GM18909 (cell line): ENCODE measurements at regions not wholly inside any gene's neighbourhood (a gene's known extent, or its start where the extent isn't known, plus 50 kb on each side); places are given as distances from the start of the nearest gene placed in this dataset.
"Not testable (repeated sequence)": the region's sequence is repeated elsewhere in the genome, so short reads cannot be mapped to it uniquely, and the experiment has no call there.

Experiments used
- ATAC-seq: cut with Tn5 transposase; IDR thresholded peaks from one replicate; pipeline ENCODE4 v1.9.1; 2021; ENCODE audit warnings: mild to moderate bottlenecking; ENCODE audit not compliant: unreplicated experiment, poor library complexity

DNA sequence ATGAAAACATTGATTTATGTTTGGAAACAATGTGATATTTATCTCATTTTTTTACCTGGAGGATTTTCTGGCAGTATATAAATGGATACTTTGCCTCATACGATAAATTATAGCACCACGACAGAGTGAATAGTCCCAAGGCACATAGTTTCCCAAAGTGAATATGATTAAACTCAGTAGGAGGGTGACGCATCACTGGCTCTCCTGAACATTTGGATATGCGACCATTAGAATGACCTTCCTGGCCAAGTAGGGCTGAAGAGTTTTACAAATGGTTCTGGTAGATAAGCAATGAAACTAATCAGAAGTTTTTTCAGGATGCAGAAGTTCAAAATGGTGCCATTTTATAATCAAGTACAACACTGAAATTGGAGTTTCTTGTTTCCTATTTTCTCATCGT is 397.7 kb downstream of the AASDHPPT start:
- no peak for ATAC-seq

- ATAC-seq = no peak
These were observed 400.3 kb downstream of the AASDHPPT start for GRCh38 chr11:106477776-106478175.

- ATAC-seq = no peak
These were observed 402.2 kb downstream of the AASDHPPT start for GRCh38 chr11:106479646-106480045.

GRCh38 chr11:106480581-106481190 is 403.2 kb downstream of the AASDHPPT start:
- no peak for ATAC-seq

GRCh38 chr11:106482917-106483785 is 405.7 kb downstream of the AASDHPPT start:
- ATAC-seq = no peak

DNA sequence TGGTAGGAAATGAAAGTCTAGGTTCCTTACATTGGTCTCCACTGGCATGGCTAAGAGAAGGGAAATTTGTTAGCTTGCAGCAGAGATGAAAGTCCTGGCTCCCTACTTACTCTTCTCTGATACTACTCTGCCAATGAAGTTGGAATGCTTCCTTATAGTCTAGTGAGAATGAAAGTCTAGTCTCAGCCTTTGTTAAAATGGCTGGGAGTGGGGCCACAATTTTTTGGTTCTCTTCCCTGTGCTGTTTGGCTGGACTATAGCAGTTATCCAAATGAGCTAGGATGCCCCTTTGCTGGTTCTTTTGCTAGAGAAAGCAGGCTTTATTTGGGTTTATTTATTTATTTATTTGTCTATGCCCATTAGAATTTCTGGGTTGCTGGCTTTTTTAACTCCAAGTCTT is 414.3 kb downstream of the AASDHPPT start:
- no peak for ATAC-seq

DNA sequence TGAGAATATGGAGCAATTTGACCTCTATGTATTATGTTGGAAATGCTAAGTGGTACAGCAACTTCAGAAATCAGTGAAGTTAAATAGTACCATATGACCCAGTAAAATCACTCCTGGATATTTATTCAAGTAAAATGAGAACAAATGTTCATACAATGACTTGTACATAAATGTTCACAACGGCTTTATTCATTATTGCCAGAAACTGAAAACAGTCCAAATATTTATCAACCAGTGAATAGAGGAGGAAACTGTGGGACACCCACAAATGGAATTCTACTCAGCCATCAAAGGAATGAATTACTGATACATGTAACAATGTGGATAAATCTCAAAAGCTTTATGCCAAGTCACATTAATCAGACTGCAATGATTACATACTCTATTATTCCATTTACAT is 416.3 kb downstream of the AASDHPPT start:
- ATAC-seq = no peak

GRCh38 chr11:106495046-106495445 is 417.6 kb downstream of the AASDHPPT start:
- no peak for ATAC-seq

- ATAC-seq = no peak
These were observed 419.2 kb downstream of the AASDHPPT start for GRCh38 chr11:106496677-106497076.

GRCh38 chr11:106497321-106497720 is 419.9 kb downstream of the AASDHPPT start:
- ATAC-seq = no peak

DNA sequence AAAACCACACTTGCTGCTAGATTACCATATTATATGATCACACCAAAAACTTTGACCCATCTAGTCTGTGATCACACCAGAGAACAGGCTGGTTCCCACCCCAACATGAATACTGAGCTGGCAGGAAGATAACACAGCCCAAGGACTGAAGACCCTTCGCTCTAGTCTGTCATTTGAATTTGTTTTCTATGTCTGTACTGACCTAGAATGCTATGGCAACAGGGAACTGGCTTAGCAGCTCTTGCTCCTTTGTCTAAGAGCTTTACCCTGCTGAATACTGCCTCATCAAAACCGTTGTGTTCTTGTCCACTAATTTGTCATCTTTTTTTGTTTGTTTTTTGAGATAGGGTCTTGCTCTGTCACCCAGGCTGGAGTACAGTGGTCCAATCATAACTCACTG is 420.4 kb downstream of the AASDHPPT start:
- ATAC-seq = no peak

DNA sequence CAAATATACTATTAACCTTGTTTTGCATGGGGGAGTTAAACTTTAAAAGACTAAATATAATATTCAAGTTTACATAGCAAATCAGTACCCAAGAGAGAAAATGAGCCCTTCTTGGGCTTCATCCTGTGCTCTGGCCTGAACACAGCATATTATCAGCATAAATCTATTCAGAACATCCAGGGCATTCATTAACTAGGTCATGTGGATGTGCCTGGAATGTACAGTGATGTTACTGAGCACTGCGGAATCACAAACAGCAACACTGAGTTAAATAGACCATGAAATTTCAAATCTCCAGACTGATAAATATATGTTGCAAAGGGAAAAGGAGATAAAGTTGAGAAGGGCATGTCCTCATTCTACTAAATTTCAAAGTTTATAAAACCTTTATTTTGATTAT is 426.4 kb downstream of the AASDHPPT start:
- no peak for ATAC-seq

DNA sequence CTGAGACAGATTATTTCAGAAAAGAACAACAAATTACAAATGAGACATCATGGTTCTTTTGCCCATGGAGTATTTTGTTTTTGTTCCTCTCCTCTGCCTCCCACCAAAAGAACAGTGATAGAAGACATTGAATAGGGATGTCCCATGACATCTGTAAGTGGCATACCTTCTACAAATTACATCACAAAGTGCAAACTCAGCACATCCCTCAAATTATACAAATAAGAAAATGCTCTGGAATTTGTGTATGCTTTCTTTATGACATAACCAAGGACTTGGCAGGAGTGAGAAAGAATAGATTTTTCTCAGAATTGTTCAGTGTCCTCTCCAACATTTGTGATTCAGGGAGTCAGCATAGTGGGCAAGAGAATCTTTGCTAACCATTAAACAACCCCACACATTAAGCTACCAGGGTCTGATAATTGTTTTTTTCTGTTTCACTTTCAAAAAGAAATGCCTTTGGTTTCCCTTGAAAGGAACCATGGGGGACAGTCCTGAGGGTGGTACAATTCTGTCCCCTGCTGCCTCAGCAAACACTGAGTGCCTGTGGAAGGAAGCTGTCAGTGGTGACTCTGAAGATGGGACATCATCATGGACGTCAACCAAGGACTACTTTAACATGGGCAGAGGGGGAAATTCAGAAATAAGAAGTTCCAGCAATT is 430.3 kb downstream of the AASDHPPT start:
- no peak for ATAC-seq

DNA sequence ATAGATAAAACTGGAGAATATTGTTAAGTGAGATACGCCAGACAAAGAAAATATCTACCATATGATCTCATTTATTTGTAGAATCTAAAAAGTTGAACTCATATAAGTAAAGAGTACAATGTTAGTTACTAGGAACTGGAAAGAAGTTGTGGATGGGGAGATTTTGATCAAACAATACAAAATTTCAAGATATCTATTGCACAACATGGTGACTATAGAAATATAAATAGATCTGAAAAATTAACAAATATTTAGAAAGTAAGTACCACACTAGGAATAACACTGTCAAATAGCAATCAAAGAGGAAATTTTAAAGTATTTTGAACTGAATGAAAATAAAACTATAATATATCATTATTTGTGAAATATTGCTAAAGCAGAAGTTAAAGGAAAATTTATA is 437.2 kb downstream of the AASDHPPT start:
- no peak for ATAC-seq

DNA sequence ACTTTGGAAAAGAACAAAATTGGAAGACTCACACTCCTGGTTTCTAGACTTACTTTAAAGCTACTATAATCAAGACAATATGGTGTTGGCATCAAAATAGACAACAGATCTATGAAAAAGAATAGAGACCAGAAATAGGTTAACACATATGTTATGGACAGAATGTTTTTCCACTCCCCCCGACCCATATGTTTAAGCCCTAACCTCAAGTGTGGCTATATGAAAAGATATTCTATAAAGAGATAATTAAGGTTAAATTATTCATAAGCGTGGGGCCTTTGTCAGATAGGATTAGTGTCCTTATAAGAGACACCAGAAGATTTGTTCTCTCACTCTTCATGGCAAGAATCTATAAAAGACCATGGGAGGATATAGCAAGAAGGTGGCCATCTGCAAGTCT is 440.0 kb downstream of the AASDHPPT start:
- ATAC-seq = no peak

GRCh38 chr11:106520146-106520912 is 442.9 kb downstream of the AASDHPPT start:
- ATAC-seq = no peak

DNA sequence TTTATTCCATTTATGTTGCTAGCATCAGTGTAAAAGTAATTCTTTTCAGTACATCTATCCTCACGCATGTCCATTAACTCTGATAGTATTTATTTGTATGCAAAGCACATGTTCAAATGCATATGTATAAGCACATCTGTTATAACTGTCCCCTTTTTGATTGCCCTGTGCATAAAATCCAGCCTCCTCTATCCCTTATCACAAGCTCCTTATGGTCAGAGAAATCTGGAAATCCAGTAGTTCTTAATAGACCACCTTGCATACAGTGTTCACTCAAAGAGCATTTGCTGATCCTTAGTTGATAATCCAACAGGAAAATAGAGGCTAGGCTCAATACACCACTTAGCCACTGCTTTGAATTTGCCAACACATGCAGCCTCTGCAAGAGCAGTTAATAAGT is 443.5 kb downstream of the AASDHPPT start:
- no peak for ATAC-seq

DNA sequence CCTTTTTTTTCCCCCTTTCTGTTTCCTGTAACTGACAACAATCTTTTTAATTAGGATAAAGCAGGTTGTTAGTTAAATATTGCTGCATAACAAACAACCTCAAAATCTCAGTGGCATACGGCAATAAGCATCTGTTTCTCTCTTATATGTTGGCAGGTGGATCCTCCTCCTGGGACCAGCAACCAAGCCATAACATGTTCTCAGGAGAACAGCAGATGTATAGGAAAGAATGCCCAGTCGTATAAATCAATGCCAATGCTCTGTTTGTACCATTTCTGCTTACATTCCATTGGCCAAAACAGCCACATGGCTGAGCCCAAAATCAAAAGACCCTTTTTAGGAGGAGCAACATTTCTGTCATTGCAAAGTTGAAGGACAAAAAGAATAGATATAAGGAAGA is 445.7 kb downstream of the AASDHPPT start:
- ATAC-seq = no peak

- ATAC-seq = no peak
These were observed 446.5 kb downstream of the AASDHPPT start for GRCh38 chr11:106523921-106524320.

DNA sequence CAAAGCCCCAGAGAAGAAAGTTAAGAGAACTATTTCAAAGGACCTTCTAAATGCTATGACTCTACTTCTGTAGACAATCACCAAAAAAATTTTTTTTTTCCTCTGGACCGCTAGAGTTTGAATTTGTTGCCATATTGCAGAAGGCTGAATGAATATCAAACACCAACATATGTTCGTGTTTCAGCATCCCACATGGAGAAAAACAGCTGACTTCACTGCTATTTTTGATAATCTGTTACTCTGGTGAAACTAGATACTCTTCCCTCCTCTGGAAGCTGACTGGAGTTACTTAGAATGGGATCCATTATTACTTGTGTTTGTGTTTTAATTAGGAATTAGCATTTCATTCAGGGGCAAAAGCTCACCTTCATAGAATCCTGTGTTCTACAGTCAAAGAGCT is 447.0 kb downstream of the AASDHPPT start:
- ATAC-seq = no peak

DNA sequence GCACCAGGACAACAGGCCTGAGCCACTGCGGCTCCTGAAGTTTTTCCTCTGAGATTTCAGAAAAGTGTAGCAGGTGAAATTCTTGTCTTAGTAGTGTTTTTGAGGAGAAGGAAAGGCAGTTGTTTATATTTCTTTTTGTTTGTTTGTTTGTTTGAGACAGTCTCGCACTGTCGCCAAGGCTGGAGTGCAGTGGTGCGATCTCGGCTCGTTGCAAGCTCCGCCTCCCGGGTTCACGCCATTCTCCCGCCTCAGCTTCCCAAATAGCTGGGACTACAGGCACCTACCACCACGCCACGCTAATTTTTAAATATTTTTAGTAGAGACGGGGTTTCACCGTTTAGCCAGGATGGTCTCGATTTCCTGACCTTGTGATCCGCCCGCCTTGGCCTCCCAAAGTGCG is 454.2 kb downstream of the AASDHPPT start:
- not testable (repeated sequence) for ATAC-seq
